NT2/D1 (cell line): ENCODE measurements at regions not wholly inside any gene's neighbourhood (a gene's known extent, or its start where the extent isn't known, plus 50 kb on each side); places are given as distances from the start of the nearest gene placed in this dataset.
"Not testable (repeated sequence)": the region's sequence is repeated elsewhere in the genome, so short reads cannot be mapped to it uniquely, and the experiment has no call there.

Source experiments
- DNase-seq: peaks from one replicate; pipeline ENCODE4 v3.0.0-alpha.2; 2011; ENCODE audit warnings: low read depth, low spot score
- H3K27me3 ChIP-seq: 2 replicates; pipeline ENCODE4 v1.6.0; 2011; ENCODE audit warnings: mild to moderate bottlenecking; ENCODE audit not compliant: insufficient read length, insufficient read depth
- H3K36me3 ChIP-seq: 2 replicates; pipeline ENCODE4 v1.6.1; 2011; ENCODE audit warnings: mild to moderate bottlenecking, low read length, mixed read lengths; ENCODE audit not compliant: insufficient read depth, insufficient read length
- H3K4me1 ChIP-seq: 2 replicates; pipeline ENCODE4 v1.5.1; 2011; ENCODE audit not compliant: insufficient read depth, insufficient read length
- H3K4me3 ChIP-seq: 2 replicates; pipeline ENCODE4 v1.5.1; 2011; ENCODE audit warnings: low read depth; ENCODE audit not compliant: insufficient read length
- H3K9ac ChIP-seq: 2 replicates; pipeline ENCODE4 v1.6.0; 2011; ENCODE audit warnings: low read depth; ENCODE audit not compliant: insufficient read length
- H3K9me3 ChIP-seq: 2 replicates; pipeline ENCODE4 v1.5.1; 2011; ENCODE audit warnings: mild to moderate bottlenecking, low read length; ENCODE audit not compliant: insufficient read depth
- SUZ12 ChIP-seq: IDR thresholded peaks from 2 replicates; pipeline ENCODE4 v1.6.1; 2011; ENCODE audit not compliant: insufficient read length, insufficient read depth; ENCODE audit errors: extremely low read depth
- YY1 ChIP-seq: IDR thresholded peaks from 2 replicates; pipeline ENCODE4 v1.6.1; 2011; ENCODE audit not compliant: insufficient read length, insufficient read depth
- ZNF274 ChIP-seq: IDR thresholded peaks from 2 replicates; pipeline ENCODE4 v1.6.1; 2011; ENCODE audit warnings: mild to moderate bottlenecking, low read depth, low read length

DNA sequence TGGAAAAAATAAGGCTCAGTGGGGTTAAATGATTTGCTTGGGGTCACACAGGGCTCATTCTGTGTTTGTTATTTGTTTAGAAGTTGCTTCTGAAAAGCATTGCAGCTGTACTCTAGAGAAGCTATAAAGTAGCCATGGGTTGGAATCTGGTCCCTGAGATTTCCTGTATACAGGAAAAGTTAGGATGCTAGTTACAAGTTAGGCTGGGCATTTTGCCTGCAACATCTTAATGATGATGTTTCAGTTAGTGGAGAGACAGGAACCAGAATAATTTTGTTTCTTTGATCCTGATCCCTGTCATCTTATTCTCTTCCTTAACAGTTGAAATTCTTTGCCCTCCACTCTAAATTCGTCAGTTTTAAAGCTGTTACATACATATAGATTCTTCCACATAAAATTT is 445.3 kb downstream of the OTOL1 start:
- H3K36me3 ChIP-seq: no peaks in the 10 kb centered on the region
- H3K9ac ChIP-seq: no peak overlapping the region
- no peak overlapping the region for H3K4me3 ChIP-seq
- no peaks in the 10 kb centered on the region for H3K9me3 ChIP-seq
- H3K4me1 ChIP-seq: no peaks in the 10 kb centered on the region
- TF ChIP-seq ZNF274 (no peak), SUZ12 (no peak), YY1 (no peak)
- DNase-seq: no peak
- H3K27me3 ChIP-seq: no peaks in the 10 kb centered on the region

GRCh38 chr3:161943801-161944345 is 447.3 kb downstream of the OTOL1 start:
- DNase-seq, H3K36me3 ChIP-seq, H3K4me1 ChIP-seq, H3K9me3 ChIP-seq, H3K4me3 ChIP-seq, H3K27me3 ChIP-seq, H3K9ac ChIP-seq: not testable (repeated sequence)

- Histone ChIP-seq H3K4me3 (no peak overlapping the region), H3K9ac (no peak overlapping the region), H3K4me1 (no peaks in the 10 kb centered on the region), H3K9me3 (no peaks in the 10 kb centered on the region), H3K36me3 (no peaks in the 10 kb centered on the region), H3K27me3 (no peaks in the 10 kb centered on the region)
- no peak for TF ChIP-seq SUZ12
- no peak for TF ChIP-seq YY1
- no peak for TF ChIP-seq ZNF274
- DNase-seq: no peak
These were observed 449.9 kb downstream of the OTOL1 start for GRCh38 chr3:161946443-161946960.

DNA sequence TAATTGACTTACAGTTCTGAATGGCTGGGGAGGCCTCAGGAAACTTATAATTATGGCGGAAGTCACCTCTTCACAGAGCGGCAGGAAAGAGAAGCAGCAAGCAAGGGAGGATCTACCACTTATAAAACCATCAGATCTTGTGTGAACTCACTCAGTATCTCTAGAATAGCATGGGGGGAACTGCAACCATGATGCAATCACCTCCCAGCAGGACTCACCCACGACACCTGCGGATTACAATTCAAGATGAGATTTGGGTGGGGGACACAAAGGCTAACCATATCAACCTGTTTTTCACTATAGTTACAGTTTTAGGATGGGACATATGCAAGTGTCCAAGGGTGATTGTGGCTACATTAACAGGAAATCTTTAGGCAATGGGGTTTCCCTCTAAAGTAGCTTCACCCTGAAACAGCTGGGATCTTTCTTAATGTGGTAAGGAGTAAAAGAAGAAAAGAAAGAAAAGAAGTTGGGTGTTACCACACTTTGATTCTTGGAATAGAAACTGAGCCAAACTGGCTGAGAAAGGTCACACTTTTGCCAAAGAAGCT is 453.8 kb downstream of the OTOL1 start:
- DNase-seq: no peak
- Histone ChIP-seq H3K4me3 (no peak overlapping the region), H3K36me3 (no peaks in the 10 kb centered on the region), H3K27me3 (no peaks in the 10 kb centered on the region), H3K9me3 (no peaks in the 10 kb centered on the region), H3K4me1 (no peaks in the 10 kb centered on the region), H3K9ac (no peak overlapping the region)
- TF ChIP-seq SUZ12: no peak
- no peak for TF ChIP-seq ZNF274
- no peak for TF ChIP-seq YY1

DNA sequence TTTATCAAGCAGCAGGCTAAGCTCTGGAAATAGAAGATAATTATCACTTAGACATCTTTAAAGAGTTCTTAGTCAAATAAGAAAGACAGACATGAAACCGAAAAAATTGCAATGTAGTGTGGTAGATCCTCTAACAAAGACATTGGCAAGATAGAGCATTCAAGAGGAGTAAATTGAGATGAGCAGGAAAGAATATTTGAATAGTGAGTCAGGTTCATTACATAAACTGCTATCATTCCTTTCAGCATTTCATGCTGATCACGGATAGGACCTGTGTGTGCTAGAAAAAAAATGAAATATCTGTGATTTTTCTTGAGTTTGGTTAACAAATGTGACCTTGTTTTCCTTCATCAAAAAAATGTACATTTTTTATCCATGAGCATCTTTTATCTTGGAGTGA is 460.9 kb downstream of the OTOL1 start:
- H3K27me3 ChIP-seq: no peaks in the 10 kb centered on the region
- H3K9ac ChIP-seq: no peak overlapping the region
- no peaks in the 10 kb centered on the region for H3K4me1 ChIP-seq
- no peak for DNase-seq
- no peak overlapping the region for H3K4me3 ChIP-seq
- no peaks in the 10 kb centered on the region for H3K9me3 ChIP-seq
- H3K36me3 ChIP-seq: no peaks in the 10 kb centered on the region
- TF ChIP-seq SUZ12: no peak

GRCh38 chr3:161964857-161965256 is 468.2 kb downstream of the OTOL1 start:
- H3K27me3 ChIP-seq: no peaks in the 10 kb centered on the region
- no peaks in the 10 kb centered on the region for H3K4me1 ChIP-seq
- TF ChIP-seq YY1 (no peak), SUZ12 (no peak), ZNF274 (no peak)
- no peak overlapping the region for H3K9ac ChIP-seq
- DNase-seq: no peak
- H3K4me3 ChIP-seq: no peak overlapping the region
- H3K9me3 ChIP-seq: peaks cover 20% of the 10 kb centered on the region; the same call in 1 of the 2 replicates
- no peaks in the 10 kb centered on the region for H3K36me3 ChIP-seq

- Histone ChIP-seq H3K4me3 (no peak overlapping the region), H3K9ac (no peak overlapping the region), H3K36me3 (no peaks in the 10 kb centered on the region), H3K4me1 (no peaks in the 10 kb centered on the region), H3K27me3 (no peaks in the 10 kb centered on the region), H3K9me3 (0 out of 2 replicates have a peak, but pooled peaks cover 2% of the 10 kb centered on the region)
- TF ChIP-seq ZNF274 (no peak), YY1 (no peak), SUZ12 (no peak)
- no peak for DNase-seq
These were observed 473.3 kb downstream of the OTOL1 start for GRCh38 chr3:161969867-161970266.
